Breast epithelium (tissue), 3 donors: ENCODE measurements at regions not wholly inside any gene's neighbourhood (a gene's known extent, or its start where the extent isn't known, plus 50 kb on each side); places are given as distances from the start of the nearest gene placed in this dataset.
"Not testable (repeated sequence)": the region's sequence is repeated elsewhere in the genome, so short reads cannot be mapped to it uniquely, and the experiment has no call there.

Experiments used
- POLR2A ChIP-seq: fragments of 450-650 bp; IDR thresholded peaks from one replicate; pipeline ENCODE4 v1.6.1; 2016; ENCODE audit warnings: antibody characterized with exemption, mild to moderate bottlenecking, moderate library complexity
- TF ChIP-seq, protein P1 (sequence below), 3 donors: fragments of 450-650 bp; IDR thresholded peaks; one replicate each; pipeline ENCODE4 v1.5.1; 2016 to 2017; ENCODE audit warnings: antibody characterized with exemption in 3 of 3, mild to moderate bottlenecking in 3 of 3, moderate library complexity in 3 of 3

DNA sequence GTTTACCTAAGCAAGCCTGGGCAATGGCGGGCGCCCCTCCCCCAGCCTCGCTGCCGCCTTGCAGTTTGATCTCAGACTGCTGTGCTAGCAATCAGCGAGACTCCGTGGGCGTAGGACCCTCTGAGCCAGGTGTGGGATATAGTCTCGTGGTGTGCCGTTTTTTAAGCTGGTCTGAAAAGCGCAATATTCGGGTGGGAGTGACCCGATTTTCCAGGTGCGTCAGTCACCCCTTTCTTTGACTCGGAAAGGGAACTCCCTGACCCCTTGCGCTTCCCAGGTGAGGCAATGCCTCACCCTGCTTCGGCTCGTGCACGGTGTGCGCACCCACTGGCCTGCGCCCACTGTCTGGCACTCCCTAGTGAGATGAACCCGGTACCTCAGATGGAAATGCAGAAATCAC is 442.6 kb upstream of the MTPN start:
- TF ChIP-seq, protein P1, sequence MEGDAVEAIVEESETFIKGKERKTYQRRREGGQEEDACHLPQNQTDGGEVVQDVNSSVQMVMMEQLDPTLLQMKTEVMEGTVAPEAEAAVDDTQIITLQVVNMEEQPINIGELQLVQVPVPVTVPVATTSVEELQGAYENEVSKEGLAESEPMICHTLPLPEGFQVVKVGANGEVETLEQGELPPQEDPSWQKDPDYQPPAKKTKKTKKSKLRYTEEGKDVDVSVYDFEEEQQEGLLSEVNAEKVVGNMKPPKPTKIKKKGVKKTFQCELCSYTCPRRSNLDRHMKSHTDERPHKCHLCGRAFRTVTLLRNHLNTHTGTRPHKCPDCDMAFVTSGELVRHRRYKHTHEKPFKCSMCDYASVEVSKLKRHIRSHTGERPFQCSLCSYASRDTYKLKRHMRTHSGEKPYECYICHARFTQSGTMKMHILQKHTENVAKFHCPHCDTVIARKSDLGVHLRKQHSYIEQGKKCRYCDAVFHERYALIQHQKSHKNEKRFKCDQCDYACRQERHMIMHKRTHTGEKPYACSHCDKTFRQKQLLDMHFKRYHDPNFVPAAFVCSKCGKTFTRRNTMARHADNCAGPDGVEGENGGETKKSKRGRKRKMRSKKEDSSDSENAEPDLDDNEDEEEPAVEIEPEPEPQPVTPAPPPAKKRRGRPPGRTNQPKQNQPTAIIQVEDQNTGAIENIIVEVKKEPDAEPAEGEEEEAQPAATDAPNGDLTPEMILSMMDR (IDR thresholded peaks at IDR 0.05) = not testable (repeated sequence)
- not testable (repeated sequence) for TF ChIP-seq POLR2A
